ENCODE measurements at regions not wholly inside any gene's neighbourhood (a gene's known extent, or its start where the extent isn't known, plus 50 kb on each side); places are given as distances from the start of the nearest gene placed in this dataset.

DNA sequence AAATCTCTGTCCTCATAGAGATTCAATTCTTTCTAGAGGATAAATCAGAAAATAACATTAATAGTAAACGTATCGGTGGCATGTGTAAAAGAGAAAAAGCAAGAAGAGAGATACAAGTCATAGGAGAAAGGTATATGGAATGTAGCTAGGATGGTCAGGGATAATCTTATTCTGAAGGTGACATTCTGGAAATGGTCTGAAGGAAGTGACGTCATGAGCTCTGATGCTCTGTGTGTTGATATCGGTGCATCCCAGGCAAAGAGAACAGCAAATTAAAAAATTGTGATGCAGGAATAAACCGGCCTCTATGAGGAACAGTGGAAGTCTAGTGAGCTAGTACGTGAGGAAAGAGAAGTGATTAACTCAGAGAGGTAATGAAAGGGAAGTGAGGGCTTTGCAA is 1215.8 kb downstream of the CNTNAP5 start:
- TF ChIP-seq, protein P1, sequence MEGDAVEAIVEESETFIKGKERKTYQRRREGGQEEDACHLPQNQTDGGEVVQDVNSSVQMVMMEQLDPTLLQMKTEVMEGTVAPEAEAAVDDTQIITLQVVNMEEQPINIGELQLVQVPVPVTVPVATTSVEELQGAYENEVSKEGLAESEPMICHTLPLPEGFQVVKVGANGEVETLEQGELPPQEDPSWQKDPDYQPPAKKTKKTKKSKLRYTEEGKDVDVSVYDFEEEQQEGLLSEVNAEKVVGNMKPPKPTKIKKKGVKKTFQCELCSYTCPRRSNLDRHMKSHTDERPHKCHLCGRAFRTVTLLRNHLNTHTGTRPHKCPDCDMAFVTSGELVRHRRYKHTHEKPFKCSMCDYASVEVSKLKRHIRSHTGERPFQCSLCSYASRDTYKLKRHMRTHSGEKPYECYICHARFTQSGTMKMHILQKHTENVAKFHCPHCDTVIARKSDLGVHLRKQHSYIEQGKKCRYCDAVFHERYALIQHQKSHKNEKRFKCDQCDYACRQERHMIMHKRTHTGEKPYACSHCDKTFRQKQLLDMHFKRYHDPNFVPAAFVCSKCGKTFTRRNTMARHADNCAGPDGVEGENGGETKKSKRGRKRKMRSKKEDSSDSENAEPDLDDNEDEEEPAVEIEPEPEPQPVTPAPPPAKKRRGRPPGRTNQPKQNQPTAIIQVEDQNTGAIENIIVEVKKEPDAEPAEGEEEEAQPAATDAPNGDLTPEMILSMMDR (IDR thresholded peaks at IDR 0.05): no peak
- TF ChIP-seq POLR2A (IDR thresholded peaks at IDR 0.05): no peak

Measured in lower leg skin (tissue), 3 donors.